HG03565 (cell line): ENCODE measurements at regions not wholly inside any gene's neighbourhood (a gene's known extent, or its start where the extent isn't known, plus 50 kb on each side); places are given as distances from the start of the nearest gene placed in this dataset.
"Not testable (repeated sequence)": the region's sequence is repeated elsewhere in the genome, so short reads cannot be mapped to it uniquely, and the experiment has no call there.

ENCODE experiments used
- ATAC-seq: cut with Tn5 transposase; IDR thresholded peaks from one replicate; pipeline ENCODE4 v1.9.1; 2021; ENCODE audit warnings: mild to moderate bottlenecking, moderate library complexity; ENCODE audit not compliant: unreplicated experiment

- no peak for ATAC-seq
Measured at GRCh38 chr3:80668600-80669294, 900.9 kb upstream of the ROBO1 start.

- ATAC-seq: no peak
Measured at GRCh38 chr3:80668100-80668499, 900.3 kb upstream of the ROBO1 start.

GRCh38 chr3:80663426-80663825 is 895.6 kb upstream of the ROBO1 start:
- no peak for ATAC-seq

- ATAC-seq: no peak
Measured at GRCh38 chr3:80655216-80655615, 887.4 kb upstream of the ROBO1 start.

- ATAC-seq: no peak
Measured at GRCh38 chr3:80649170-80649569, 881.4 kb upstream of the ROBO1 start.

- ATAC-seq: no peak
Measured at GRCh38 chr3:80643421-80643820, 875.6 kb upstream of the ROBO1 start.

GRCh38 chr3:80618295-80619256 is 850.8 kb upstream of the ROBO1 start:
- ATAC-seq: no peak

- no peak for ATAC-seq
Measured at GRCh38 chr3:80612366-80612765, 844.6 kb upstream of the ROBO1 start.

- ATAC-seq: not testable (repeated sequence)
Measured at GRCh38 chr3:80608072-80608471, 840.3 kb upstream of the ROBO1 start.

GRCh38 chr3:80606073-80606472 is 838.3 kb upstream of the ROBO1 start:
- no peak for ATAC-seq

- no peak for ATAC-seq
Measured at GRCh38 chr3:80601479-80601878, 833.7 kb upstream of the ROBO1 start.

- ATAC-seq: no peak
Measured at GRCh38 chr3:80592792-80593191, 825.0 kb upstream of the ROBO1 start.

GRCh38 chr3:80586338-80586737 is 818.5 kb upstream of the ROBO1 start:
- no peak for ATAC-seq

GRCh38 chr3:80580146-80580545 is 812.3 kb upstream of the ROBO1 start:
- ATAC-seq: no peak

GRCh38 chr3:80564391-80564790 is 796.6 kb upstream of the ROBO1 start:
- ATAC-seq: no peak

GRCh38 chr3:80559701-80560100 is 791.9 kb upstream of the ROBO1 start:
- no peak for ATAC-seq

- ATAC-seq: no peak
Measured at GRCh38 chr3:80556763-80557162, 789.0 kb upstream of the ROBO1 start.

- ATAC-seq: no peak
Measured at GRCh38 chr3:80554304-80554703, 786.5 kb upstream of the ROBO1 start.

- no peak for ATAC-seq
Measured at GRCh38 chr3:80553211-80553610, 785.4 kb upstream of the ROBO1 start.

GRCh38 chr3:80550174-80550573 is 782.4 kb upstream of the ROBO1 start:
- ATAC-seq: no peak

GRCh38 chr3:80549173-80549572 is 781.4 kb upstream of the ROBO1 start:
- ATAC-seq: no peak

- no peak for ATAC-seq
Measured at GRCh38 chr3:80543154-80543553, 775.4 kb upstream of the ROBO1 start.
